GM23248 (cell line): ENCODE measurements at regions not wholly inside any gene's neighbourhood (a gene's known extent, or its start where the extent isn't known, plus 50 kb on each side); places are given as distances from the start of the nearest gene placed in this dataset.

Source experiments
- DNase-seq: peaks from one replicate; pipeline ENCODE4 v3.0.0-alpha.2; 2015
- H2AFZ ChIP-seq: fragments of 200-600 bp; sonication (generic); 2 replicates; pipeline ENCODE4 v1.6.1; 2016; ENCODE audit warnings: antibody characterized with exemption
- H3F3A ChIP-seq: fragments of 200-600 bp; sonication (generic); 2 replicates; pipeline ENCODE4 v1.6.1; 2016; ENCODE audit warnings: mild to moderate bottlenecking, antibody characterized with exemption, mixed run types; ENCODE audit not compliant: insufficient read depth
- H3K27ac ChIP-seq: fragments of 200-600 bp; sonication (generic); 2 replicates; pipeline ENCODE4 v1.5.1; 2016; ENCODE audit warnings: mild to moderate bottlenecking
- H3K27me3 ChIP-seq: fragments of 200-600 bp; sonication (generic); replicated peaks from 2 replicates; pipeline ENCODE4 v1.6.1; 2016; ENCODE audit warnings: mild to moderate bottlenecking; ENCODE audit not compliant: insufficient read depth
- H3K36me3 ChIP-seq: fragments of 200-600 bp; sonication (generic); 2 replicates; pipeline ENCODE4 v1.6.1; 2016; ENCODE audit warnings: low read depth, mild to moderate bottlenecking
- H3K4me1 ChIP-seq: fragments of 200-600 bp; sonication (generic); 2 replicates; pipeline ENCODE4 v1.6.1; 2016; ENCODE audit warnings: mild to moderate bottlenecking; ENCODE audit not compliant: insufficient read depth
- H3K4me2 ChIP-seq: fragments of 200-600 bp; sonication (generic); one replicate; pipeline ENCODE4 v1.6.1; 2016; ENCODE audit warnings: mild to moderate bottlenecking; ENCODE audit not compliant: unreplicated experiment
- H3K4me3 ChIP-seq: fragments of 200-600 bp; sonication (generic); 2 replicates; pipeline ENCODE4 v1.5.1; 2016; ENCODE audit warnings: mild to moderate bottlenecking
- H3K79me2 ChIP-seq: fragments of 200-600 bp; sonication (generic); 2 replicates; pipeline ENCODE4 v1.6.1; 2016; ENCODE audit warnings: mild to moderate bottlenecking; ENCODE audit not compliant: insufficient read depth
- H3K9ac ChIP-seq: fragments of 200-600 bp; sonication (generic); 2 replicates; pipeline ENCODE4 v1.6.1; 2016; ENCODE audit warnings: mild to moderate bottlenecking
- H3K9me2 ChIP-seq: fragments of 200-600 bp; sonication (generic); 2 replicates; pipeline ENCODE4 v1.6.1; 2016; ENCODE audit warnings: mixed run types, mild to moderate bottlenecking, moderate library complexity; ENCODE audit not compliant: insufficient read depth
- H3K9me3 ChIP-seq: fragments of 200-600 bp; sonication (generic); one replicate; pipeline ENCODE4 v1.6.1; 2017; ENCODE audit warnings: low read depth
- H4K20me1 ChIP-seq: fragments of 200-600 bp; sonication (generic); 2 replicates; pipeline ENCODE4 v1.6.0; 2016; ENCODE audit not compliant: insufficient read depth
- EZH2 ChIP-seq: fragments of 200-600 bp; sonication (generic); IDR thresholded peaks from 2 replicates; pipeline ENCODE4 v1.6.1; 2018; ENCODE audit warnings: antibody characterized with exemption, mild to moderate bottlenecking; ENCODE audit not compliant: insufficient read depth, poor library complexity, severe bottlenecking
- EZH2phosphoT487 ChIP-seq: fragments of 200-600 bp; sonication (generic); IDR thresholded peaks from 2 replicates; pipeline ENCODE4 v1.6.1; 2018; ENCODE audit warnings: antibody characterized with exemption, moderate library complexity, mild to moderate bottlenecking, low read depth; ENCODE audit not compliant: insufficient read depth
- WGBS, 2 experiments: methylation state at CpG; one replicate each; pipeline ENCODE4 v1.1.6; 2015 to 2017; ENCODE audit warnings: low lambda C conversion rate in 2 of 2, low coverage in 1 of 2; ENCODE audit errors: missing lambda C conversion rate in 2 of 2; 5-methylcytosine and 5-hydroxymethylcytosine counted together
- in situ Hi-C: fragments of 300-500 bp; cut with MboI; formaldehyde crosslinking; loops from 2 replicates; pipeline ENCODE4 v1.15.0; 2020

GRCh38 chr12:67750513-67751183 lies 102.1 kb downstream of the DYRK2 start:
- H3K36me3 ChIP-seq: no peaks in the 10 kb centered on the region
- H4K20me1 ChIP-seq: no peaks in the 10 kb centered on the region
- 97 to 100% methylated on average over 3 of the region's 3 CpGs for WGBS, 2 experiments
- in situ Hi-C loops: no loop called here
- H3K9me3 ChIP-seq: no peaks in the 10 kb centered on the region
- peaks cover 16% of the 10 kb centered on the region for H3F3A ChIP-seq
- H3K27ac ChIP-seq: no peak overlapping the region
- H3K9ac ChIP-seq: no peak overlapping the region
- H2AFZ ChIP-seq: no peak overlapping the region
- no peak overlapping the region for H3K4me2 ChIP-seq
- no peaks in the 10 kb centered on the region for H3K27me3 ChIP-seq
- DNase-seq: peak; percentile 13
- TF ChIP-seq EZH2 (no peak), EZH2phosphoT487 (no peak)
- no peaks in the 10 kb centered on the region for H3K79me2 ChIP-seq
- peaks cover 19% of the 10 kb centered on the region for H3K4me1 ChIP-seq
- H3K4me3 ChIP-seq: no peak overlapping the region
- H3K9me2 ChIP-seq: no peaks in the 10 kb centered on the region; the same call in 1 of the 2 replicates

DNA sequence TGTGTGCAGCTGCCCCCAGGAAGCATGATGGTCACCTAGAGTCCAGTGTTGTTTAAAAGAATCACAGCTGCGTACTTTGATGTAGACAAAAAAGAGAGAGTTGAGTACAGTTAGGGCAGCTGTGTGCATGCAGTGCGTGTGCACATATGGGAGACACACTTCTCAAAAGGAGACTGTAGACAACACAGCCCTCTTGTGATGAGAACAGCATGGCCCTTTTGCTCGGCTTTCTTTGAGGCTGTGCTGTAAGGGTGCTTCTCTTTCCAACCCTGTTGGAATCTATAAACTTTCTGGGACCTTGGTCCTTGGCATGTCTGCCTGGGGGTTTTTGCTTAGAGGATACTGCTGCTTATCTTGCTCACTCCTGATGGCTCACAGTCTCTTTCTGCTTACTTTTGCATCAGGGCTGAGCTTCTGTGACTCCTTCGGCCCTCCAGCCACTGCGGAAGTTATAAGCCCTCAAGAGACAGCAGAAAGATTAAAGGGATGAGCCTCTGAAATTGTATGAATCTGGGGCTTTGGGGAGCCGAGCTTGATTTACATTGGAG lies 102.9 kb downstream of the DYRK2 start:
- Histone ChIP-seq H4K20me1 (no peaks in the 10 kb centered on the region), H3K4me1 (peaks cover 19% of the 10 kb centered on the region), H3K4me3 (no peak overlapping the region), H3K9me2 (no peaks in the 10 kb centered on the region; the same call in 1 of the 2 replicates), H3K27ac (no peak overlapping the region), H3K79me2 (no peaks in the 10 kb centered on the region), H3K4me2 (no peak overlapping the region), H3K9ac (no peak overlapping the region), H2AFZ (no peak overlapping the region), H3K9me3 (no peaks in the 10 kb centered on the region), H3K27me3 (no peaks in the 10 kb centered on the region), H3K36me3 (no peaks in the 10 kb centered on the region), H3F3A (peaks cover 16% of the 10 kb centered on the region)
- DNase-seq: no peak
- in situ Hi-C loops: no loop called here
- WGBS, 2 experiments: 89 to 94% methylated on average over 6 of the region's 6 CpGs
- TF ChIP-seq EZH2 (no peak), EZH2phosphoT487 (no peak)

GRCh38 chr12:67752226-67752732 lies 103.7 kb downstream of the DYRK2 start:
- Histone ChIP-seq H3K9me3 (no peaks in the 10 kb centered on the region), H3K4me1 (peaks cover 18% of the 10 kb centered on the region), H4K20me1 (no peaks in the 10 kb centered on the region), H3K4me2 (no peak overlapping the region), H3K9ac (no peak overlapping the region), H2AFZ (no peak overlapping the region), H3K27me3 (no peaks in the 10 kb centered on the region), H3K27ac (no peak overlapping the region), H3K9me2 (no peaks in the 10 kb centered on the region; the same call in 1 of the 2 replicates), H3K4me3 (no peak overlapping the region), H3F3A (peaks cover 14% of the 10 kb centered on the region), H3K79me2 (no peaks in the 10 kb centered on the region), H3K36me3 (no peaks in the 10 kb centered on the region)
- peak; percentile 39 for DNase-seq
- in situ Hi-C loops: no loop called here
- WGBS, 2 experiments: 91 to 92% methylated on average over 4 of the region's 4 CpGs
- TF ChIP-seq EZH2phosphoT487 (no peak), EZH2 (no peak)

- H3K79me2 ChIP-seq: no peaks in the 10 kb centered on the region
- H3F3A ChIP-seq: no peaks in the 10 kb centered on the region
- no peak for DNase-seq
- H3K36me3 ChIP-seq: no peaks in the 10 kb centered on the region
- H3K9me3 ChIP-seq: no peaks in the 10 kb centered on the region
- no peak overlapping the region for H2AFZ ChIP-seq
- no peak overlapping the region for H3K9ac ChIP-seq
- no peaks in the 10 kb centered on the region for H3K9me2 ChIP-seq
- H3K27me3 ChIP-seq: no peaks in the 10 kb centered on the region
- no peak for TF ChIP-seq EZH2phosphoT487
- TF ChIP-seq EZH2: no peak
- no peak overlapping the region for H3K4me3 ChIP-seq
- no peak overlapping the region for H3K4me2 ChIP-seq
- H4K20me1 ChIP-seq: no peaks in the 10 kb centered on the region
- 89 to 90% methylated on average over 9 of the region's 9 CpGs for WGBS, 2 experiments
- in situ Hi-C loops: no loop called here
- no peak overlapping the region for H3K27ac ChIP-seq
- H3K4me1 ChIP-seq: no peaks in the 10 kb centered on the region
Measured at GRCh38 chr12:67754933-67755697, 106.6 kb downstream of the DYRK2 start.
